Activated CD4-positive, alpha-beta T cell treated with anti-CD3 and anti-CD28 coated beads, Interleukin-2, amount 50 U/mL, for 48 hours (primary cell): ENCODE measurements at regions not wholly inside any gene's neighbourhood (a gene's known extent, or its start where the extent isn't known, plus 50 kb on each side); places are given as distances from the start of the nearest gene placed in this dataset.
"Not testable (repeated sequence)": the region's sequence is repeated elsewhere in the genome, so short reads cannot be mapped to it uniquely, and the experiment has no call there.

Experiments
- DNase-seq, 2 experiments: peaks; one replicate each; pipeline ENCODE4 v3.0.0-alpha.2; 2020

DNA sequence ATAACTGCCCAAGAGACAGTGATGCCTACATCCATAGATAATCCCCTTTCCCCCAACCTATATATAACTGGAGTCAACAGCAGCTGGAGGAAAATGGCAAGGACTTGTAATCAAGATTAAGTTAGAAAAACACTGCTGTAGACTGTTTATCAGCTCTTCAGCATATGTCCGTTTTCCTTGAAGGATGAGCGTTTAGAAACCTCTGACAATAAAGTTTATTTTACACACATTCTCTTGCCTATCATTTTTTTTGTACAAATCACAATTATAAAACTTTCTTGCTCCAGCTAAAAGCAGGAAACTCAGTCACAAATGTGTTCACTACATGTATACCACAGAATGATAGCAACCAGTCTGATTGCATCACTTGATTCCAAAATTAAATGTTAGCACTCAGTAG lies 50.8 kb downstream of the PPIAL4G start:
- not testable (repeated sequence) for DNase-seq

DNA sequence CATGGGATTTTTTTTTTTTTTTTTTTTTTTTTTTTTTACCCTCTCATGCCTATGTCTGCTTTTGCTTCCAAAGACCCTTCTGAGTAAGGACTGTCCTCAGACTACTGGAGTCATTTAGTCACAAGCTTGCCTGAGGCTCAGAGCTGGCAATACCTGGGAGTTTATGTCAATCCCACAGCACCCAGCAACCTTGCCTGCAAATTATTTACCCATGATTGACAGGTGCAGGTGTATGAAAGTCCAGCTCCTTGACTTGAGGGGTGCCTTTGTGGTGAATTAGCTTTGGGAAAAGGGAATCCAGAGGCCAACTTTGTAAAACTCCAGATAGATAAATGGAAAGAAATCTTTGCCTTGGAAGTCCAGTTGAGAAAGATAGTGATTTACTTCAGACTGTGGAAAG lies 53.2 kb downstream of the PPIAL4G start:
- DNase-seq, result not testable (repeated sequence)

DNA sequence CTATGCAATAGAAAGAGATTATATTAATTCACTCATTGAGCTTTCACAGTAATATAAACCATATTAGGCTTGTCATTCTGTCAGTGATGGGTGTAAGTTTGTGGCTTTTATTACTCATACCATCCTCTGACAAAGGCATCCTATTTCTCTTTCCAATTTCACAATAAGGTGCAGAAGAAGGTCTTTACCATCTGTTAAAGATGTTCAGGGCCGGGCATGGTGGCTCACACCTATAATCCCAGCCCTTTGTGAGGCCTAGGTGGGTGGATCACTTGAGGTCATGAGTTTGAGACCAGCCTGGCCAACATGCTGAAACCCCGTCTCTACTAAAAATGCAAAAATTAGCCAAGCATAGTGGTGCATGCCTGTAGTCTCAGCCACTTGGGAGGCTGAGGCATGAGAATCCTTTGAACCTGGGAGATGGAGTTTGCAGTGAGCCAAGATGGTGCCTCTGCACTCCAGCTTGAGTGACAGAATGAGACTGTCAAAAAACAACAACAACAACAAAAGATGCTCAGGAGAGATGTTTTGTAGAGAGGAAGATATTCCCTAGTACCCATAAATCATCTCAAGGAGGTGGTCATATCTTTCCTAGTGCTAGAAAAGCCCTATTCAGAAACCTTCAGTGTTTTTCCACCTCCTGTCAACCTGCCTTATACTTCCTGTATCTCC lies 56.0 kb downstream of the PPIAL4G start:
- peak; percentile 21 to 45 for DNase-seq

DNA sequence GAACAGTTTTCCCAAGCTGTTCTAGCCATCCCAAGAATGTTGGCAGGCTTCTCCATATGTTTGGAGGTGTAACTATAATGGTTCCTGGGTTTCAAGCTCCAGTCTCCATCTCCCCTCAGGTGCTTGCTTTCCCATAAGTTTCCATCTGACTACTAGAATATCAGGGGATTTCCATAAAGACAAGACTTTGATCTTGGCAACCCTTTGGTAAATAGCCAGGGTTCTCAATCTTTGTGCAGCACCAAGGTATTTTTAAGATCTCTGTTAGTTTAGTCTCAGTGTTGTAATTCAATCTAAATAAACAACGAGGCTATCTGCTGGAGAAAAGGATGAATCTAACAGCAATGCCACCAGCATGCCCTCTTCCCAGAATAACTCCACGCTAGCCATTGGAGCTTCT lies 56.7 kb downstream of the PPIAL4G start:
- DNase-seq, result not testable (repeated sequence)

DNA sequence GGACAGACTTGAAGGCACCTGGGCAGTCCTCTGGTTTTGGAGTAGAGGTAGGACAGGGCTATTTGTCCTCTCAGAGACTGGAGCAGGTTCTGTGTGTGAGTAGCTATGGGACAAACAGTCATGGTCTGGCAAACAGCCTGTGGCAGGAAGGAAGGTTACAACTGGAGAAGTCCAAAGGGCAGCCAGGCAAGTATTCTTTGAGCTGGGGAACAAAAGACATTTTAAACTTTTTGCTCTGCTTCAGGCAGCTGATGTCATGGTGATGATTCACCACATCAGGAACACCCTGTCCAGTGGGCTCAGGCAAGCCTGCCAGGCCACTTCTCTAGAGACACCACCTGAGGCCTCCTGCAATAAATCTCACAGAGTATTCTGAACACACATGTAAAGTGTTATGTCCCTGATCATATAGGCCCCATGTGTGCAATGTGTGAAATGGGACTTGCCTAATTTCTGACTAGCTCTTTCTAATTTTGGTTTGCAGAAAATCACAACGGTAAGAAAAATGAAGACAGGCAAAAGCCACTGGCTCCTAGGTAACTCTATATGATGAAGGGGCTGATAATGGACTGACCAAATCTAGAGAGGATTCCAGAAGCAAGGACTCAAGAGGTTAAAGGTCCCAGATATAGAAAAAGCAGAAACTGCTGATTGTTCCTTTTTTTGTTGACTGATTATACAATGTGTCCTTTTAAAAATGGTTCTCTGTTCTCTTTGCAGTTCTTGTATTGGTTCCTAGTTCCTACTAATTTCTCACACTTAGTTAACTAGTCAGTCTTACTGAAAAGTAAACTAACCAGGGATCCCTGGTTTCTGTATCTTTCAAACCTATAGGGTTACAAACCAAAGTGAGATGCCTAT lies 58.7 kb downstream of the PPIAL4G start:
- not testable (repeated sequence) for DNase-seq

GRCh38 chr1:148422921-148423320 lies 60.2 kb downstream of the PPIAL4G start:
- DNase-seq, result not testable (repeated sequence)

GRCh38 chr1:148417241-148417640 lies 65.9 kb downstream of the PPIAL4G start:
- not testable (repeated sequence) for DNase-seq

GRCh38 chr1:148413385-148413784 lies 69.7 kb downstream of the PPIAL4G start:
- DNase-seq, result not testable (repeated sequence)

DNA sequence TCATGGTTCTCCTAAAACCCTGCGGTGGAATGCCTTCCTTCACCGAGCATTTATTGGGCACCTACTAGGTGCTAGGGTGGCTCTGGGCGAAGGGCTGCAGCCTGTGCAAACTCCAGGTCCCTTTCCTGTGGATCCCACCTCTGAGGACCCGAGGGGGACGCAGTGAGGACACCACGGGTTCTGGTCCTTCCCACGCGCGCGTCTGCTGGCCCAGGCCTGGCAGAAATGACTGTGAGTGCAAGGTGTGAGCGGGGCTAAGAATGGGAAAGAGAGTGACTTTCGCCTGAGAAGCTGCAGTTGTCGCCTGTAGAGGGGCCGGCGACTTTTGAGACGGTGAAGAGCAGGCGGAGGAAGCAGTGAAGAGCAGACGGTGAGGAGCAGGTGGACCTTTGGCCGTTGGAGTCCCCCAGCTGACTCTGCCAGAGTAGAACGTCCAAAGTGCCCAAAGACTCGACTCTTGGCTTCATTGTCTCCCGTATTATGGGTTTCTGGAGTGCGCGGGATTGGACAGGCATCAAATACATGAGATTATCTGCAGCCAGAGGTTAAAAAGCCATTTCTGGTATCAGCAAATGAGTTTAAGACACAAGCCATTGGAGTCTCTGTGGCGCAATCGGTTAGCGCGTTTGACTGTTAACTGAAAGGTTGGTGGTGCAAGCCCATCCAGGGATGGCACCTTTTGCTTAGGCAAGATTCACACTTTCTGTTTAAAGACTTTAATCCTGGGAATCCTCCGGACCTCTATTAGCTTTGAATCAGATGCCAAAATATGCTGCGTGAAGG lies 78.1 kb downstream of the PPIAL4G start:
- DNase-seq, result not testable (repeated sequence)

- DNase-seq, result not testable (repeated sequence)
Measured at GRCh38 chr1:148403925-148404324, 79.2 kb downstream of the PPIAL4G start.

- not testable (repeated sequence) for DNase-seq
Measured at GRCh38 chr1:148403085-148403456, 80.0 kb downstream of the PPIAL4G start.

DNA sequence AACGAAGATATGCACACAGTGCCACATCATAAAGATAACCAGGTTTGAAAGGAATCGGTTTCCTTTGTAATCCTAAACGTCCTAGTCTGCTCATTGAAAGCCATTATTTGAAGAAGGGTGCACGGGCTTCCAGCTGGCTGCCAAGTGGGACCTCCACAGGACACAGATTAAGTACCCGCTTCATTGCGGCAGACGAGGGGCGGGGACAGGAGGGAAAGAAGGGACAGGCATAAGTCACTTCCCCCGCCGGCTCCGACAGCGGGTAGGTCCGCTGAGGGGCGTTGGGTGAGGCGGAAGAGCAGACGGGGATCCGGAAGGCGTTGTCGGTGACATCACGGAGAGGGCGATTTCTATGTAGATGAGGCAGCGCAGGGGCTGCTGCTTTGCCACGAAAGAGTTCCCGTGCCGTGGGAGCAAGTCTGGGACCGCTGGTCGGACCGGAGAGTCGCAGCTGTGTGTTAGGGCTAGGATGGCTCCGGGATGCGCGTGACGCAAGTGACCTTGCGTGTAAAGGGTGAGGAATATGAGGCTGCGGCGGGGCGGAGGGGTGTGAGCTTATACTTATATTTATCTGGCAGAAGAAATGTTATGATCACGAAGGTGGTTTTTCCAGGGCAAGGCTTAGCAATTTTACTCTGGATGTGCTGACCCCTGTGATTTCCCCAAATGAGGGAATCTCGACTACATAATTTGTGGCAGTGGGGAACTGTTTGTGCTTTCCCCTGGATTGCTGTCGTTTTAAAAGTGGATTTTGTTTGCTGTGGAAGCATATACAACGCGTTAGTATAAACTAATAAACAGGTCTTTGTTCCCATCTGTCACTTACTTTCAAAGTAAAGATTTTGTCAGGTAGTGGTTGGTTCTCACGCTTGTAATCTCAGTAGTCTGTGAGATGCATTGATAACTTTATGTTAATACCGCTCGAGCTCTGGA lies 80.7 kb downstream of the PPIAL4G start:
- peak; percentile 84 to 90 for DNase-seq

- not testable (repeated sequence) for DNase-seq
Measured at GRCh38 chr1:148397516-148397915, 85.6 kb downstream of the PPIAL4G start.

GRCh38 chr1:148392505-148392904 lies 90.6 kb downstream of the PPIAL4G start:
- not testable (repeated sequence) for DNase-seq

- DNase-seq, result not testable (repeated sequence)
Measured at GRCh38 chr1:148391323-148391722, 91.8 kb downstream of the PPIAL4G start.

DNA sequence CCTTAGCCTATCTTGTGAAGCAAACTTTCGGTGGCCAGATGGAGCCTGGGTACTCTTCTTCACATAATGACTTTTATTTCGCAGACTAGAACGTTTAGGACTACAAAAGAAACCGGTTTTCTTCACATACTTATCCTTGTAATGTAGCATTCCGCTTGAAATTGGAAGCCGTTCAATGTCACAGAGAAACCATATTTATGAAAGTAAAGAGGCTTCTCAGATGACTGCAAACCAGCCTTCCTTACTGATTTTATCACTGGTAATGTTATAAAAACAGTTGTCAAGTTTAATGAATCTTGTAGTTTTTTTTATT lies 94.1 kb downstream of the PPIAL4G start:
- no peak for DNase-seq

- DNase-seq, result peak; percentile 89 to 91
Measured at GRCh38 chr1:148388260-148389026, 94.7 kb downstream of the PPIAL4G start.

DNA sequence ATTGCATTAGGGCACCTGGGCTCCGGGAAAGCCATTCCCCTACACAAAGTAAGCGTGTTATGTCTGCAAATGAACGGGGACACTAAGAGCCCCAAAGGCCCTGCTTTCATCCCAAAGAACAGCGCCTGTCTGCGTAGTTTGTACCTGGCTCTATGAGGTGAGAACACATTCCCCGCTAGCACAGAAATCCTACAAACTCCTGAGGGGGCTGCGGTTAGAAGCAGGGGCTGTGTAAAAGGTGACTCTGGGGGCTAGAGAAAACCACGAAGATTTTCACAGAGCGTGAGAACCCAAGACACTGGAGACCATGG lies 95.2 kb downstream of the PPIAL4G start:
- not testable (repeated sequence) for DNase-seq

GRCh38 chr1:148387122-148387948 lies 95.8 kb downstream of the PPIAL4G start:
- not testable (repeated sequence) for DNase-seq

GRCh38 chr1:148386617-148387016 lies 96.5 kb downstream of the PPIAL4G start:
- no peak for DNase-seq

GRCh38 chr1:148386031-148386398 lies 97.1 kb downstream of the PPIAL4G start:
- DNase-seq, result not testable (repeated sequence)
